Heart left ventricle (tissue), 16 donors: ENCODE measurements at regions not wholly inside any gene's neighbourhood (a gene's known extent, or its start where the extent isn't known, plus 50 kb on each side); places are given as distances from the start of the nearest gene placed in this dataset.

Experiments
- ATAC-seq, 4 donors: fragments of 200-7000 bp; cut with Tn5 transposase; one replicate each; pipeline ENCODE4 v1.9.1; 2020 to 2022; ENCODE audit warnings: moderate library complexity in 4 of 4, mild to moderate bottlenecking in 3 of 4, moderate number of reproducible peaks in 1 of 4
- DNase-seq, 5 donors: peaks; one replicate each; pipeline ENCODE4 v3.0.0-alpha.2; 2020
- H3K27ac ChIP-seq, 12 donors: fragments of 200-600 bp; sonication (generic) in 4 of 12; one replicate each; pipeline versions ENCODE4 v1.5.0 to v1.8.0; 2016 to 2022; ENCODE audit warnings: mild to moderate bottlenecking in 2 of 12
- H3K27me3 ChIP-seq, 9 donors: fragments of 200-600 bp; sonication (generic) in 2 of 9; one replicate each; pipeline versions ENCODE4 v1.5.1 to v1.8.0; 2016 to 2022; ENCODE audit warnings: mild to moderate bottlenecking in 3 of 9
- H3K36me3 ChIP-seq, 9 donors: fragments of 200-600 bp; sonication (generic) in 2 of 9; one replicate each; pipeline versions ENCODE4 v1.5.0 to v1.8.0; 2018 to 2022; ENCODE audit warnings: mild to moderate bottlenecking in 2 of 9
- H3K4me1 ChIP-seq, 12 donors: fragments of 200-600 bp; sonication (generic) in 4 of 12; one replicate each; pipeline versions ENCODE4 v1.5.0 to v1.8.0; 2016 to 2022; ENCODE audit warnings: mild to moderate bottlenecking in 3 of 12
- H3K4me3 ChIP-seq, 12 donors: fragments of 200-600 bp; sonication (generic) in 4 of 12; one replicate each; pipeline versions ENCODE4 v1.5.0 to v1.8.0; 2017 to 2022; ENCODE audit warnings: mild to moderate bottlenecking in 9 of 12, moderate library complexity in 4 of 12
- H3K9me3 ChIP-seq, 12 donors: fragments of 200-600 bp; sonication (generic) in 4 of 12; one replicate each; pipeline versions ENCODE4 v1.5.0 to v1.8.0; 2016 to 2022; ENCODE audit warnings: mild to moderate bottlenecking in 1 of 12
- CTCF ChIP-seq, 12 donors: fragments of 200-600 bp; sonication (generic) in 4 of 12; IDR thresholded peaks; one replicate each; pipeline versions ENCODE4 v1.5.0 to v1.8.0; 2018 to 2022; ENCODE audit warnings: antibody characterized with exemption in 12 of 12, mild to moderate bottlenecking in 5 of 12
- POLR2A ChIP-seq, 2 donors: fragments of 450-650 bp; IDR thresholded peaks; one replicate each; pipeline ENCODE4 v1.6.1; 2017; ENCODE audit warnings: antibody characterized with exemption in 2 of 2, mild to moderate bottlenecking in 2 of 2, moderate library complexity in 2 of 2
- WGBS, 4 donors: extraction: QIAGEN DNeasy Blood & Tissue Kit in 2 of 4; methylation state at CpG; one replicate each; pipeline versions ENCODE4 v1.1.5 to v1.1.7; 2013 to 2018; 5-methylcytosine and 5-hydroxymethylcytosine counted together
- intact Hi-C, 10 donors: fragments of 100-400 bp; cut with DNase I; formaldehyde crosslinking; loops; one replicate each; pipeline versions ENCODE4 v1.11.1 to v1.14.2; 2022
- donor health status: ischemic (EF 13 %, LVEDD 7.1; RV severe dilation, severe dysfunction).
- donor health status: healthy with polysubstance abuse.
- donor health status: DM: no; HTN: yes; CAD: no.
- donor health status: DM: no; HTN: no; CAD: no.
- donor health status: ischemic (EF 25% LVEDD 6.9; RV normal size, moderate dysfunction).
- donor health status: ischemic (EF 25% LVEDD 5.7; RV mildly dilated, moderate dysfunction).
- donor health status: healthy.
- donor health status: DM: yes; HTN: yes; CAD: no.
- donor health status: ischemic (EF 35%, LVEDD 5.7; RV mildly dilated, moderate dysfunction).
- donor health status: nonischemic (EF 11% LVEDD 7.7; RV severe dilation, severe dysfunction).
- donor health status: DM: yes; HTN: yes; CAD: no.
- donor health status: PGD.
- donor health status: ischemic (EF 29% LVEDD 5.4; RV normal size, mild dysfunction).
- donor health status: nonischemic (EF 23%, LVEDD 6.1; RV moderate dilation, normal function).

DNA sequence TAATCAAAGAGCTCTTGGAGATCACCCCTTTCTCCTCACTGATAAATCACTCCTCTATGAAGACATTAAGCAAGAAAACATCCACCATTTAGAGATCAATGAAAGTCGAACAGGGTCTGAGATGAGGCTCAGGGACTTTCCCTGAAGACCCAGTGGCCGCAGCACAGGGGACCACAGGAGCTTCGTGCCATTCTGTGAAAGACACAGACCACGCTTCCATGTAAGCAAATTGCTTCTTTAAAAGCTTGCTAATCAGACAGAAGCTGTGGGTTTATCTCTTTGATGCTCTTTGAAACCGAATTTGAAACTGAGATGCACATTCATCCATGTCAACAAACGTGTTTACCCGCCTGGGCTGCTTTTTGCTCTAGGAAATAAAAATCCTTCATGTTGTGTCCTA lies 231.9 kb upstream of the PPP2R2D start:
- Histone ChIP-seq H3K27me3 (peaks cover 0 to 8% (median 0%) of the 10 kb centered on the region in 9 donors), H3K4me1 (no peaks in the 10 kb centered on the region), H3K27ac (no peak overlapping the region), H3K9me3 (peaks cover 0 to 14% (median 7%) of the 10 kb centered on the region in 12 donors), H3K4me3 (no peak overlapping the region), H3K36me3 (no peaks in the 10 kb centered on the region)
- 48 to 65% (median 53%) methylated on average over 7 of the region's 7 CpGs for WGBS, 4 donors
- intact Hi-C loops = no loop called here
- ATAC-seq (no peak), DNase-seq (no peak)
- TF ChIP-seq POLR2A (IDR thresholded peaks at IDR 0.05) = no peak
- TF ChIP-seq CTCF (IDR thresholded peaks at IDR 0.05) = no peak

DNA sequence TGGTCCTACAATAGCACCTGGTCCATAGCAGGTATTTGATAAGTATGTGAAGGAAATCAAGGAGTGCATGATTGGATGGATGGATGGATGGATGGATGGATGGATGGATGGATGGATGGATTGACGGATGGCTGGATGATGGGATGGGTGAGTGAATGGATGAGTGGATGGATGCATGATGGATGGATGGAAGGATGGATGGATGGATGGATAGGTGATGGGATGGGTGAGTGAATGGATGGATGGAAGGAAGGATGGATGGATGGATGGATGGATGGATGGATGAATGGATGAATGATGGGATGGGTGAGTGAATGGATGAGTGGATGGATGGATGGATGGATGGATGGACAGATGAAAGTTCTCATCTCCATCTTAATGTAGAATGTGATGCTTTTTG lies 231.0 kb upstream of the PPP2R2D start:
- DNase-seq = no peak
- WGBS, 4 donors = 80 to 96% (median 92%) methylated on average over 1 of the region's 1 CpG
- intact Hi-C loops = no loop called here
- Histone ChIP-seq H3K27me3 (peaks cover 0 to 8% (median 0%) of the 10 kb centered on the region in 9 donors), H3K36me3 (no peaks in the 10 kb centered on the region), H3K9me3 (peaks cover 0 to 14% (median 7%) of the 10 kb centered on the region in 12 donors), H3K4me3 (no peak overlapping the region), H3K4me1 (no peaks in the 10 kb centered on the region), H3K27ac (no peak overlapping the region)
- TF ChIP-seq CTCF (IDR thresholded peaks at IDR 0.05) = no peak
- no peak for TF ChIP-seq POLR2A (IDR thresholded peaks at IDR 0.05)
- no peak for ATAC-seq

DNA sequence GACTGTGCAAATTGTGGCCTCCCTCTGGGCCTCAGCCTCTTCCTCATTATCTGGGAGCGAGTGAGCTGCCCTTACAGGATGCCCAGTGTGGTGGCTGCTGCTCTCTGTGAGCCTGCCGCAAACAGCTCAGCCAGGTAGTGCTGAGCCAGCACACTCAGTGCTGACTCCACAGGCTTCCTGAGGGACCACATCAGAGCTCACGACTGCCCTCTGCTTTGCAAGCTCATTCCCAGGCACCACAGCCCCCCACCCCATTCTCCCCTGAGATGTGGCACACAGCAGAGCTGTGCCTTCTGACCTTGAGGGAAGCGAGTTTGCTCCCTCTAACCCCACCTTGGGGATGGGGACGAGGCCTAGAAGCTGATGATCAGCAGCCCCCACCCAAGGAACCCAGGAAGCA lies 230.5 kb upstream of the PPP2R2D start:
- H3K4me1 ChIP-seq = no peaks in the 10 kb centered on the region
- H3K4me3 ChIP-seq = no peak overlapping the region
- intact Hi-C loops = no loop called here
- DNase-seq = no peak
- H3K9me3 ChIP-seq = peaks cover 0 to 14% (median 7%) of the 10 kb centered on the region in 12 donors
- H3K36me3 ChIP-seq = no peaks in the 10 kb centered on the region
- no peak for TF ChIP-seq POLR2A (IDR thresholded peaks at IDR 0.05)
- no peak for TF ChIP-seq CTCF (IDR thresholded peaks at IDR 0.05)
- peaks cover 0 to 8% (median 0%) of the 10 kb centered on the region in 9 donors for H3K27me3 ChIP-seq
- WGBS, 4 donors = 52 to 71% (median 61%) methylated on average over 5 of the region's 5 CpGs
- H3K27ac ChIP-seq = no peak overlapping the region
- ATAC-seq = no peak

GRCh38 chr10:131673396-131673795 lies 227.4 kb upstream of the PPP2R2D start:
- no peaks in the 10 kb centered on the region for H3K36me3 ChIP-seq
- ATAC-seq = no peak
- peaks cover 0 to 14% (median 7%) of the 10 kb centered on the region in 12 donors for H3K9me3 ChIP-seq
- no peak for DNase-seq
- no peaks in the 10 kb centered on the region for H3K4me1 ChIP-seq
- H3K27me3 ChIP-seq = peaks cover 0 to 13% (median 0%) of the 10 kb centered on the region in 9 donors
- TF ChIP-seq CTCF (IDR thresholded peaks at IDR 0.05) = no peak
- TF ChIP-seq POLR2A (IDR thresholded peaks at IDR 0.05) = no peak
- 72 to 81% (median 79%) methylated on average over 7 of the region's 7 CpGs for WGBS, 4 donors
- intact Hi-C loops = no loop called here
- H3K4me3 ChIP-seq = no peak overlapping the region
- no peak overlapping the region for H3K27ac ChIP-seq
